GM10248 (cell line): ENCODE measurements at regions not wholly inside any gene's neighbourhood (a gene's known extent, or its start where the extent isn't known, plus 50 kb on each side); places are given as distances from the start of the nearest gene placed in this dataset.

Experiments
- CTCF ChIA-PET: fragments of 300-600 bp; sonication (Branson Sonifier 250); formaldehyde crosslinking; extraction: SDS; loops from one replicate; lab custom pipeline; 2021; ENCODE audit warnings: antibody characterized with exemption; lab: Yijun Ruan, JAX
- POLR2A ChIA-PET: fragments of 350-650 bp; sonication (Branson Sonifier 250); formaldehyde crosslinking; extraction: SDS; loops from one replicate; lab custom pipeline; 2020; ENCODE audit warnings: antibody characterized with exemption; lab: Yijun Ruan, JAX
- DNase-seq: peaks from one replicate; pipeline ENCODE4 v3.0.0; 2012; ENCODE audit errors: extremely low spot score
- TF ChIP-seq, protein P1 (sequence below): IDR thresholded peaks from 2 replicates; pipeline ENCODE4 v1.5.1; 2012; ENCODE audit warnings: mild to moderate bottlenecking, low read depth; ENCODE audit errors: extremely low read depth, missing control alignments, control extremely low read depth

DNA sequence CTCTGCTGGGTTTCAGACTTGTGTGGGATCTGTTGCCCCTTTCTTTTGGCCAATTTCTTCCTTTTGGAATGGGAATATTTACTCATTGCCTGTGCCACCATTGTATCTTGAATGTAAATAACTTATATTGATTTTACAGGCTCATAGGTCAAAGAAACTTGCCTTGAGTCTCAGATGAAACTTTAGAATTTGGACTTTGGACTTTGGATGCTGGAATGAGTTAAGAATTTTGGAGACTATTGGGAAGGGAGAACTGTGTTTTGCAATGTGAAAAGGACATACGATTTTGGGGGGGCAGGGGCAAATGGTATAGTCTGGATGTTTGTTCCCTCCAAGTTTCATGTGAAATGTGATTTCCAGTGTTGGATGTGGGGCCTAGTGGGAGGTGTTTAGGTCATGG is 62.6 kb upstream of the TNFRSF21 start:
- no peak for DNase-seq
- CTCF ChIA-PET = interaction anchor here (1.8 kb wide), 1 partner anchor 8 kb away, joined by 4 read pairs; no protein-coding TSS in a partner anchor
- TF ChIP-seq, protein P1, sequence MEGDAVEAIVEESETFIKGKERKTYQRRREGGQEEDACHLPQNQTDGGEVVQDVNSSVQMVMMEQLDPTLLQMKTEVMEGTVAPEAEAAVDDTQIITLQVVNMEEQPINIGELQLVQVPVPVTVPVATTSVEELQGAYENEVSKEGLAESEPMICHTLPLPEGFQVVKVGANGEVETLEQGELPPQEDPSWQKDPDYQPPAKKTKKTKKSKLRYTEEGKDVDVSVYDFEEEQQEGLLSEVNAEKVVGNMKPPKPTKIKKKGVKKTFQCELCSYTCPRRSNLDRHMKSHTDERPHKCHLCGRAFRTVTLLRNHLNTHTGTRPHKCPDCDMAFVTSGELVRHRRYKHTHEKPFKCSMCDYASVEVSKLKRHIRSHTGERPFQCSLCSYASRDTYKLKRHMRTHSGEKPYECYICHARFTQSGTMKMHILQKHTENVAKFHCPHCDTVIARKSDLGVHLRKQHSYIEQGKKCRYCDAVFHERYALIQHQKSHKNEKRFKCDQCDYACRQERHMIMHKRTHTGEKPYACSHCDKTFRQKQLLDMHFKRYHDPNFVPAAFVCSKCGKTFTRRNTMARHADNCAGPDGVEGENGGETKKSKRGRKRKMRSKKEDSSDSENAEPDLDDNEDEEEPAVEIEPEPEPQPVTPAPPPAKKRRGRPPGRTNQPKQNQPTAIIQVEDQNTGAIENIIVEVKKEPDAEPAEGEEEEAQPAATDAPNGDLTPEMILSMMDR = no peak
- POLR2A ChIA-PET = no interaction called here

DNA sequence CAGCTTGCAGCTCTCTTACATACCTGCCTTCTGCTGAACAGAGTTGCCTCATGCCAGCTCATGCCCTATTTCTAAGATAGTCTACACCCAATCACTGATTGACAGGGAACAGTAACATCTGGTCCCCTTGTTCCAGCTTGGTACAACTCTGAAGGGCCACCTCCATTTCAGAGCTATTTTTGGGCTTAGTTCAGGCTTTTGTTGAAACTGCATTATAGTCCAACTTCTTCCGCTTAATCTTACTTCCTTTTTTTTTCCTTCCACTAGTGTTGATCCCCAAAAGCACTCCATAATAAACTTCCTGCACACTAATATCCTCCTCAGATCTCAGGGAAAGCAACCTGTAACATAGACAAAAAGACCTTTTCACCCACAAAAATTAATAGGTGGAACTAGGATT is 65.7 kb upstream of the TNFRSF21 start:
- POLR2A ChIA-PET = no interaction called here
- CTCF ChIA-PET = interaction anchor here (1.0 to 1.5 kb wide), 2 partner anchors 8 to 359 kb away, joined by 3 to 4 read pairs; no protein-coding TSS in a partner anchor
- TF ChIP-seq, protein P1 = no peak
- DNase-seq = no peak

GRCh38 chr6:47376930-47377329 is 67.2 kb upstream of the TNFRSF21 start:
- no peak for DNase-seq
- ChIA-PET POLR2A (no interaction called here), CTCF (interaction anchor here (1.2 to 1.3 kb wide), 2 partner anchors 10 to 20 kb away, joined by 3 to 4 read pairs; no protein-coding TSS in a partner anchor)
- TF ChIP-seq, protein P1 = no peak

DNA sequence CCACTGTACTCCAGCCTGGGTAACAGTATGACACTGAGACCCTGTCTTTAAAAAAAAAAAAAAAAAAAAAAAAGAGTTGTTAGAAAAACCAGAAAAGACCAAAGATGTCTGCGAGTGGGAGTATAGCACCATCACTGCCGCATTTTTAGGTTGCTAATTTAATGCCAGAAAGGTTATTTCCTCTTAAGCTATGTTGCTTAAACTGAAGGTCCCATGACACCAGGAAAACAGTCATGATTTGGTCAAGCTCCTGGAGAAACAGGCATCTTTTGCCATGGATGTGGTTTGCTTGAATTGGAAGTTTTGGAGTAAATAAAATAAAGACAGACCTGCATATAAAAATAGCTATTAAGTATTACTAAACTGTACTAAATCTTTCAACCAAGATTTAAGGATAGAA is 68.3 kb upstream of the TNFRSF21 start:
- TF ChIP-seq, protein P1 = no peak
- no peak for DNase-seq
- POLR2A ChIA-PET = no interaction called here
- CTCF ChIA-PET = no interaction called here

DNA sequence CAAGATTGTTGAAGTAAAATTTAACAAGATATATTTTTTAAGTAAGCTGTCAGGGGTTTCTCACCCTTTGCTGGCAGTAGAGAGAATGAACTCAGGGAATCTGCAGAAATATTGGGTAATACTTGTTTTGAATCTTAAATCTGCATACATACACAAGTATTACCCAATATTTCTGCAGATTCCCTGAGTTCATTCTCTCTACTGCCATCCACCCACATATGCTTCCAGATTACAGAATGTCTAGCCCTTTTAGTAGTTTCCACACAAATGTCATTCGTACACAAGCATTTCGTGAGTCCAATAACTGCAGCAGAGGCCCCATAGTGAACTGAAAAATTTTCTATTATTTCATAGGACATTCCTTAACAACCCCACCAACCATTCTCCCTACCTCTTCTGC is 69.6 kb upstream of the TNFRSF21 start:
- CTCF ChIA-PET = no interaction called here
- TF ChIP-seq, protein P1 = no peak
- POLR2A ChIA-PET = no interaction called here
- DNase-seq = no peak

- POLR2A ChIA-PET = no interaction called here
- TF ChIP-seq, protein P1 = no peak
- CTCF ChIA-PET = interaction anchor here (0.9 kb wide), 2 partner anchors 9 to 13 kb away, joined by 3 to 4 read pairs; no protein-coding TSS in a partner anchor
- no peak for DNase-seq
Measured at GRCh38 chr6:47380251-47380650, 70.5 kb upstream of the TNFRSF21 start.
